Activated T-cell treated with anti-CD3 and anti-CD28 coated beads for 24 hours (primary cell): ENCODE measurements at regions not wholly inside any gene's neighbourhood (a gene's known extent, or its start where the extent isn't known, plus 50 kb on each side); places are given as distances from the start of the nearest gene placed in this dataset.
A peak's percentile ranks its signal among the peaks of the same experiment; 100 is the strongest.

ENCODE experiments used
- DNase-seq: peaks from one replicate; pipeline ENCODE4 v3.0.0-alpha.2; 2020; ENCODE audit warnings: low read depth

- no peak for DNase-seq
Measured at GRCh38 chr6:169891421-169891820, 140.0 kb downstream of the ERMARD start.

- no peak for DNase-seq
Measured at GRCh38 chr6:169890901-169891300, 139.5 kb downstream of the ERMARD start.

- no peak for DNase-seq
Measured at GRCh38 chr6:169890049-169890448, 138.6 kb downstream of the ERMARD start.

GRCh38 chr6:169887529-169888140 is 136.2 kb downstream of the ERMARD start:
- DNase-seq, result no peak

- no peak for DNase-seq
Measured at GRCh38 chr6:169886631-169887227, 135.3 kb downstream of the ERMARD start.

- DNase-seq, result no peak
Measured at GRCh38 chr6:169885831-169886230, 134.4 kb downstream of the ERMARD start.

- DNase-seq, result no peak
Measured at GRCh38 chr6:169885131-169885530, 133.7 kb downstream of the ERMARD start.

- DNase-seq, result no peak
Measured at GRCh38 chr6:169884158-169884557, 132.7 kb downstream of the ERMARD start.

- DNase-seq, result no peak
Measured at GRCh38 chr6:169883316-169883715, 131.9 kb downstream of the ERMARD start.

GRCh38 chr6:169881976-169882375 is 130.6 kb downstream of the ERMARD start:
- DNase-seq, result no peak

- DNase-seq, result no peak
Measured at GRCh38 chr6:169881398-169881797, 130.0 kb downstream of the ERMARD start.

GRCh38 chr6:169880516-169880915 is 129.1 kb downstream of the ERMARD start:
- DNase-seq, result no peak

- no peak for DNase-seq
Measured at GRCh38 chr6:169869301-169869700, 117.9 kb downstream of the ERMARD start.

- peak; percentile 20 for DNase-seq
Measured at GRCh38 chr6:169868458-169868857, 117.0 kb downstream of the ERMARD start.

- no peak for DNase-seq
Measured at GRCh38 chr6:169867751-169868191, 116.3 kb downstream of the ERMARD start.

GRCh38 chr6:169866668-169867521 is 115.5 kb downstream of the ERMARD start:
- no peak for DNase-seq

- no peak for DNase-seq
Measured at GRCh38 chr6:169866140-169866534, 114.7 kb downstream of the ERMARD start.

- no peak for DNase-seq
Measured at GRCh38 chr6:169865346-169866139, 114.1 kb downstream of the ERMARD start.

GRCh38 chr6:169864148-169865020 is 113.0 kb downstream of the ERMARD start:
- no peak for DNase-seq

GRCh38 chr6:169863710-169864109 is 112.3 kb downstream of the ERMARD start:
- DNase-seq, result no peak

- DNase-seq, result no peak
Measured at GRCh38 chr6:169862892-169863525, 111.6 kb downstream of the ERMARD start.
